AG09319 (cell line): ENCODE measurements at regions not wholly inside any gene's neighbourhood (a gene's known extent, or its start where the extent isn't known, plus 50 kb on each side); places are given as distances from the start of the nearest gene placed in this dataset.

Experiments
- DNase-seq: peaks from one replicate; pipeline ENCODE4 v3.0.0-alpha.2; 2010; ENCODE audit warnings: low read depth; ENCODE audit errors: extremely low read depth
- TF ChIP-seq, protein P1 (sequence below): IDR thresholded peaks from 2 replicates; pipeline ENCODE4 v1.5.1; 2011; ENCODE audit warnings: low read depth, mild to moderate bottlenecking, inconsistent platforms, low read length, moderate library complexity

GRCh38 chr5:60546207-60546606 is 153.8 kb downstream of the DEPDC1B start:
- no peak for DNase-seq
- TF ChIP-seq, protein P1, sequence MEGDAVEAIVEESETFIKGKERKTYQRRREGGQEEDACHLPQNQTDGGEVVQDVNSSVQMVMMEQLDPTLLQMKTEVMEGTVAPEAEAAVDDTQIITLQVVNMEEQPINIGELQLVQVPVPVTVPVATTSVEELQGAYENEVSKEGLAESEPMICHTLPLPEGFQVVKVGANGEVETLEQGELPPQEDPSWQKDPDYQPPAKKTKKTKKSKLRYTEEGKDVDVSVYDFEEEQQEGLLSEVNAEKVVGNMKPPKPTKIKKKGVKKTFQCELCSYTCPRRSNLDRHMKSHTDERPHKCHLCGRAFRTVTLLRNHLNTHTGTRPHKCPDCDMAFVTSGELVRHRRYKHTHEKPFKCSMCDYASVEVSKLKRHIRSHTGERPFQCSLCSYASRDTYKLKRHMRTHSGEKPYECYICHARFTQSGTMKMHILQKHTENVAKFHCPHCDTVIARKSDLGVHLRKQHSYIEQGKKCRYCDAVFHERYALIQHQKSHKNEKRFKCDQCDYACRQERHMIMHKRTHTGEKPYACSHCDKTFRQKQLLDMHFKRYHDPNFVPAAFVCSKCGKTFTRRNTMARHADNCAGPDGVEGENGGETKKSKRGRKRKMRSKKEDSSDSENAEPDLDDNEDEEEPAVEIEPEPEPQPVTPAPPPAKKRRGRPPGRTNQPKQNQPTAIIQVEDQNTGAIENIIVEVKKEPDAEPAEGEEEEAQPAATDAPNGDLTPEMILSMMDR: no peak

- DNase-seq: no peak
- TF ChIP-seq, protein P1: no peak
These were observed 154.4 kb downstream of the DEPDC1B start for GRCh38 chr5:60545551-60545950.

- no peak for DNase-seq
- TF ChIP-seq, protein P1: no peak
These were observed 155.8 kb downstream of the DEPDC1B start for GRCh38 chr5:60544142-60544541.

GRCh38 chr5:60541980-60542379 is 158.0 kb downstream of the DEPDC1B start:
- TF ChIP-seq, protein P1: no peak
- DNase-seq: no peak

DNA sequence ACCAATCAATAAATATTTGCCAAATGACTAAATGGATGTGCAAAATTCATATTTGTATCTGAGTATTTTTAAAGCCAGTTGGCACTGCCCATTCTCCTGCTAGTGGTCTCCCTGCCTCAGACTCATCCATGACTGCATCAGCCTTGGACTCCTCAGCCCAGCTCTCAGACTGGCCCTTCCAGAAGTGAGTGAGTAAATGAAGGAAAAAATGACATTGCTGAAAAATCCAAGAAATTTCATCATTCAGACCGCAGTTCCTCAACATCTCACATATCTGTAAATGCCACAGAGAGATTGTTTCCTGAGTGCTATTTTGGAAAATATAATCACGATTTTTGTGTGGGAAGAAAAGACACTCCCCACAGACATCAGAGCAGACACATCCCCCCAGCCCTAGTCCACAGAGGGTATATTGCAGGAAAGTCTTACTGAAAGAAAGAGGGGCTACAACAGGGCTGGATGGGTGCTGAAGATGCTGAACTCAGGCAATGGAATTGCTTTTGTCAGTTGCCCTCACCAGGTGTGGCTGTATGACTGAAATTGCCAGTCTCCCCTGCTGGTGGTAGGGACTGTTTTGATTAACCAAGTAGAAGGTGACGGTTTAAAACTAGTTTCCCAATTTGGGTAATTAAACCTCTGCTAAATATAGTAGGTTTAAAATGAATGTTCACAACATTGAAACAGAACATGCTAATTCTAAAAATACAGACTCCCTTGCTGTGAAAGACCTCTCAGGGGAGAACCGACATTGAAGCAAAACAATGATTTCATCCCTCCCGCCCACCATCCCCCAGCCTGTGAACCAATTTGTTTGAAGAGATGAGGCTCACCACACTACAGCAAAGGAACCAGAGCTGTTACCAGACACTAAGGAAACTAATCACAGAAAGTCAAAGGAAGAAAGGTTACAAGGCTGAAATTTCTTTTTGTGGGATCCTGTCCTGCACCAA is 158.8 kb downstream of the DEPDC1B start:
- peak; percentile 7 for DNase-seq
- TF ChIP-seq, protein P1: no peak

GRCh38 chr5:60538955-60539866 is 160.8 kb downstream of the DEPDC1B start:
- TF ChIP-seq, protein P1: no peak
- no peak for DNase-seq
